KOPT-K1 (cell line): ENCODE measurements at regions not wholly inside any gene's neighbourhood (a gene's known extent, or its start where the extent isn't known, plus 50 kb on each side); places are given as distances from the start of the nearest gene placed in this dataset.
"Not testable (repeated sequence)": the region's sequence is repeated elsewhere in the genome, so short reads cannot be mapped to it uniquely, and the experiment has no call there.

ENCODE experiments used
- H3K27ac ChIP-seq: fragments of 200-600 bp; sonication (generic); 2 replicates; pipeline ENCODE4 v1.5.1; 2016; ENCODE audit warnings: antibody characterized with exemption, mild to moderate bottlenecking, low read depth, low read length; ENCODE audit not compliant: poor library complexity, severe bottlenecking
- H3K36me3 ChIP-seq: fragments of 200-600 bp; sonication (generic); 2 replicates; pipeline ENCODE4 v1.5.1; 2017; ENCODE audit warnings: antibody characterized with exemption, mild to moderate bottlenecking, low read length, moderate library complexity; ENCODE audit not compliant: insufficient read depth
- H3K9me3 ChIP-seq: fragments of 200-600 bp; sonication (generic); 2 replicates; pipeline ENCODE4 v1.5.1; 2017; ENCODE audit warnings: antibody characterized with exemption, low read length, mild to moderate bottlenecking; ENCODE audit not compliant: insufficient read depth, poor library complexity, severe bottlenecking

DNA sequence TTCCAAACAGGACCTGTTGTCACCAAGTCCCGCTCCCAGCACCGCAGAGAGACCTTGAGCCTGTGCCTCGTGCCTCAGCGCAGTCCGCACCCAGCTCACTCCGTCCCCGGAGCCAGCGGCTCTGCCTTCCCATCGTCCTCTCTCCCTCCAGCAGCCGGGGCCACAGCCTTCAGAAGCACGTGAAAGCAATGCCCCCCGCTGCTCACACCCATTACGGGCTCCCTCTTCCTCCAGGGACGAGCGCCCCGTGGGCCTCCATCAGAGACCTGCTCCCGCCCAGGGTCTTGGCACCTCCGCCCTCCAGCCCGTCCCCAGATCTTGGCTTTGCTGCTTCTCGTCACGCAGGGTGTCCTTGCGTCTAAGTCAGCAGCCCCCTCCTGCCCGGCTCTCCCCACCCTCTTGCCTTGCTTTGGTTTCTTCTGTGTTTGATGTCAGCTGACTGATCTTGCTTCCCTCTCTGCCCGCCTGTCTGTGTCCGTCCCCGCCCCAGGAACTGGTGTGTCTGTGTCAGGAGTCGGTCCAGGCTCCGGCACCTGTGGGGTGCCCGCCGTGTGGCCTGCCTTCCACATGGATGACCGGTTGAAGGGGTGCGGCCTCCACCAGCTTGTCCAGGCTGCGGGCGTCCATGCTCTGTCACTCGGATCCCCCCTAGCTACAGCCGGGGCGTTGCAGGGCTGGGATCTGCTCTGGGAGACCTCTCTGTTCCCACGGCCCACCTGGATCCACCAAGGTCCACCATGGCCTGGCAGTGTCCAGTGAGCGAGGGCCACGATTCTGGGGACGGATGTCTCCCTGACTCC is 61.9 kb downstream of the FOXL3 start:
- peak overlapping the region; percentile 45 for H3K27ac ChIP-seq
- no peaks in the 10 kb centered on the region for H3K9me3 ChIP-seq
- H3K36me3 ChIP-seq, result no peaks in the 10 kb centered on the region

GRCh38 chr7:353746-354325 is 63.9 kb downstream of the FOXL3 start:
- no peaks in the 10 kb centered on the region for H3K9me3 ChIP-seq
- no peak overlapping the region for H3K27ac ChIP-seq
- no peaks in the 10 kb centered on the region for H3K36me3 ChIP-seq

- Histone ChIP-seq H3K9me3 (no peaks in the 10 kb centered on the region), H3K27ac (no peak overlapping the region), H3K36me3 (no peaks in the 10 kb centered on the region)
Measured at GRCh38 chr7:354597-355470, 64.9 kb downstream of the FOXL3 start.

DNA sequence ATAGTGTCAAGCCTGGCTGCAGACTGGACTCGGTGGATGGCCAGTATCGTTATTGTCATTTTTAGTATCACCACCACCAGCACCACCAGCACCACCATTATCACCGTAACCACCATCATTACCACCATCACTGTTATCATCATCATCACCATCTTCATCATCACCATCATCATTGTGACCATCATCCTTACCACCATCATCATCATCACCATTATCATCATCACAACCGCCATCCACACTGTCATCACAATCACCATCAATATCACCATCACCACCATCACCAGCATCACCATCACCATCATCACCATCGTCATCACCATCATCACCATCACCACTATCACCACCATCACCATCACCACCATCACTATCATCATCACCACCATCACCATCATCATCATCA is 65.6 kb downstream of the FOXL3 start:
- H3K9me3 ChIP-seq, result no peaks in the 10 kb centered on the region
- no peak overlapping the region for H3K27ac ChIP-seq
- H3K36me3 ChIP-seq, result no peaks in the 10 kb centered on the region

GRCh38 chr7:356087-356486 is 66.1 kb downstream of the FOXL3 start:
- no peak overlapping the region for H3K27ac ChIP-seq
- no peaks in the 10 kb centered on the region for H3K9me3 ChIP-seq
- H3K36me3 ChIP-seq, result no peaks in the 10 kb centered on the region

DNA sequence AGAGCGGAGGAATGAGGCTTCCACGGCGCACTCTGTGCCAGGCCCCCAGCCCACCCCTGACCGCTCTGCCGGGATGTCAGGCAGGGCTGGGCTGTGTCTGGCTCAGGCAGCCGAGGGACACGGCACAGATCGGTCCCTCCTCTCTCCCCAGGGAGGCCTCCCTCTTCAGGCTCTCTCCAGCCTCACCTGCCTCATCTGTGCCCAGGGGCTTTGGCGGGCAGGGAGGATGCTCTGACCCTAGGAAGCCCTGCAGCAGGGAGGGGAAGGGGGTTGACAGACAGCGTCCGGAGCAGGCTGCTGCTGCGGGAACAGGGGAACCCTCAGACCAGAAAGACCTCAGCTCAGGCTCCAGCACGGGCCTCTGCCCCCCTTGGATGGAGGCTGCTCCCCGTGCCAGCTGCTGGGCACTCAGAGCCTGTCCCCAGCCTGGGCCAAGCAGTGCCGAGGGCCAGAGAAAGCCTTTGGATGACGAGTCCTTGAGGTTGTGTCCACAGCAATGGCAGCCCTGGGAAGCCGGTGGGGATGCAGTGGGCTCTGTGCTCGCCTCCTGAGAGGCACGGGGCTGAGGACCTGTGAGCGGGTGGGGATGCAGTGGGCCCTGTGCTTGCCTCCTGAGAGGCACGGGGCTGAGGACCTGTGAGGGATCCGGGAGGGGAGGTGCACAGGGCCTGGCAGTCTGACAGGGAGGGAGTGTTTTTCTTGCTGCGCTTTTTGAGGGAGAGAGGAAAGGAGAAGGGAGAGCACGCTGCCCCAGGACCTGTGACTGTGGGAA is 66.9 kb downstream of the FOXL3 start:
- H3K27ac ChIP-seq, result no peak overlapping the region
- H3K36me3 ChIP-seq, result no peaks in the 10 kb centered on the region
- H3K9me3 ChIP-seq, result no peaks in the 10 kb centered on the region

DNA sequence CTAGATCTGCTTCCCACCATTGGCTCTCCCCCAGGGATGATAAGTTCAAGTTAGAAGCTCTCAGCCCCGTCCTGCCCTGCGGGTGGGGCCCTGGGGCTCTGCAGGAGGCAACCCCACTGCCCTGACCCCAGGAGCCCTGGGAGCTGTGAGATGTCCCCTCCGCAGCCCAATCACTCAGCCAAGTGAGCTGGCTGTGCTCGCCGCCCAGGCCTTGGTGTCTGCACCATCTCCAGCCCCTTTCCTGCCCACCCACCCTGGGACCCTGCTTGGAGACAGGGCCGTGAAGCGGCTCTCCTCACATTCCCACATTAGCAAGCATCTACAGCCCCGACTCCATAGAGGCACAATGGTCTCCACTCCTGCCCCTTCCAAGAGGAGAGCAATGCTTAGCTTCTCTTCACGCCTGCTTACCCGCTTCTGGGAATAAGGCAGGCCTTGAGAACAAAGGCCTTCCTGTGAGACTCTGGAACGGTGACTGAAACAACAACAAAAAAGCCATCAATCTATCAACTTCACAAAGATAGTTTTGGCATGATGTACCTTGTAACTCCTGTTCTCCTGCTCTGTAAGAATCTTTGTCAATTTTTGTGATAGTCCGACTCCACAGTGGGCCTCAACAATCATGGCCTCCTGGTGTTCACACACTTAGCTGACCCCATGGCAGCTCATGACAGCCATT is 67.7 kb downstream of the FOXL3 start:
- no peak overlapping the region for H3K27ac ChIP-seq
- no peaks in the 10 kb centered on the region for H3K9me3 ChIP-seq
- no peaks in the 10 kb centered on the region for H3K36me3 ChIP-seq

DNA sequence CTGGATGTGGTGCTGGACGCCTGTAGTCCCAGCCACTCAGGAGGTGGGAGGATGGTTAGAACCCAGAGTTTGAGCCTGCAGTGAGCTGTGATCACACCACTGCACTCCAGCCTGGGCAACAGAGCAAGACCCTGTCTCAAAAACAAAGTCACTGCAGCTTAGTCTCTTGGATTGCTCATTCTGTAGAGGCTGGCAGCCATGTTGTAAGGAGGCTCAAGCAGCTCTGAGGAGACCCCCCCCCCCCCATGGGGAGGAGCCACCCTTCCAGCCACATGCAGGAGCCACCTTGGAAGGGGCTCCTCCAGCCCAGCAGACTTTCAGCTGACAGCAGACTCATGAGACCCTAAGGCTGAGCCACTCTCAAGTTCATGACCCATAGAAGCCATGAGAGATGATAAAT is 68.4 kb downstream of the FOXL3 start:
- Histone ChIP-seq H3K27ac (no peak overlapping the region), H3K9me3 (no peaks in the 10 kb centered on the region)

DNA sequence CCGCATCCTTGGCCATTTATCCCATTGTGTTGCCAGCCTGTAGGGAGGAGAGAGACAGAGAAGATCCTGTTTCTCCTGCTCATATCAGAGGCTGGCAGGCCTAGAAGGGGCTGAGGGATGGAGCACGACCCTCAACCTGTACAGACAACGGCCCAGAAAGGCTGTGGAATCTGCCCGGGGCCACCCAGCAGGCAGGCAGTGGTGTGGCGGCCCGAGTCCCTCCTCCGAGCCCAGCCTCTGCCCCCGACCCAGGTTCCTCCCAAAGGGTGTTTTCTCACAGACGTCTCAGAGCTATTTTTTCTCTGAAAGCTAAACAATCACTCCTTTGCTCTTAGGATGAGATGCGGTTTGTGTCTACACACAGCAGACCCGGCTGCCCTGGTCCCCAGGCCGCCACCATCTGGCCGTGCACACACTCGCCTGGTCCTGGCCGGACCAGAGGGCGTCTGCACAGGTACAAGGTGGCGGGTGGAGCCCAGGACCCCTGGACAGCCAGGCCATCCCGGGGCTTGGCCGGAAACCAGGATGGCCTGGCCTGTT is 69.3 kb downstream of the FOXL3 start:
- H3K27ac ChIP-seq, result peak overlapping the region; percentile 58
- no peaks in the 10 kb centered on the region for H3K36me3 ChIP-seq
- no peaks in the 10 kb centered on the region for H3K9me3 ChIP-seq

More for the DNA sequence above, 68.4 kb downstream of the FOXL3 start:
- no peaks in the 10 kb centered on the region for H3K36me3 ChIP-seq

GRCh38 chr7:359766-360361 is 69.9 kb downstream of the FOXL3 start:
- no peaks in the 10 kb centered on the region for H3K9me3 ChIP-seq
- H3K27ac ChIP-seq, result peak overlapping the region; percentile 58
- H3K36me3 ChIP-seq, result no peaks in the 10 kb centered on the region

- H3K9me3 ChIP-seq, result no peaks in the 10 kb centered on the region
- H3K36me3 ChIP-seq, result no peaks in the 10 kb centered on the region
- H3K27ac ChIP-seq, result peak overlapping the region; percentile 58
Measured at GRCh38 chr7:360454-361100, 70.6 kb downstream of the FOXL3 start.

GRCh38 chr7:361182-361581 is 71.2 kb downstream of the FOXL3 start:
- not testable (repeated sequence) for H3K36me3 ChIP-seq, H3K27ac ChIP-seq

GRCh38 chr7:361680-362401 is 71.9 kb downstream of the FOXL3 start:
- H3K27ac ChIP-seq, result peak overlapping the region; percentile 72
- no peaks in the 10 kb centered on the region for H3K36me3 ChIP-seq
- no peaks in the 10 kb centered on the region for H3K9me3 ChIP-seq

More at GRCh38 chr7:361182-361581, 71.2 kb downstream of the FOXL3 start:
- not testable (repeated sequence) for H3K9me3 ChIP-seq
